Breast epithelium (tissue), 3 donors: ENCODE measurements at regions not wholly inside any gene's neighbourhood (a gene's known extent, or its start where the extent isn't known, plus 50 kb on each side); places are given as distances from the start of the nearest gene placed in this dataset.

Experiments
- CTCF ChIP-seq, 3 donors: fragments of 450-650 bp; IDR thresholded peaks; one replicate each; pipeline ENCODE4 v1.5.1; 2016 to 2017; ENCODE audit warnings: antibody characterized with exemption in 3 of 3, mild to moderate bottlenecking in 3 of 3, moderate library complexity in 3 of 3
- POLR2A ChIP-seq: fragments of 450-650 bp; IDR thresholded peaks from one replicate; pipeline ENCODE4 v1.6.1; 2016; ENCODE audit warnings: antibody characterized with exemption, mild to moderate bottlenecking, moderate library complexity

GRCh38 chr3:105957722-105958121 is 88.9 kb upstream of the CBLB start:
- TF ChIP-seq CTCF (IDR thresholded peaks at IDR 0.05): no peak
- no peak for TF ChIP-seq POLR2A
